ENCODE measurements at regions not wholly inside any gene's neighbourhood (a gene's known extent, or its start where the extent isn't known, plus 50 kb on each side); places are given as distances from the start of the nearest gene placed in this dataset.
"Not testable (repeated sequence)": the region's sequence is repeated elsewhere in the genome, so short reads cannot be mapped to it uniquely, and the experiment has no call there.

DNA sequence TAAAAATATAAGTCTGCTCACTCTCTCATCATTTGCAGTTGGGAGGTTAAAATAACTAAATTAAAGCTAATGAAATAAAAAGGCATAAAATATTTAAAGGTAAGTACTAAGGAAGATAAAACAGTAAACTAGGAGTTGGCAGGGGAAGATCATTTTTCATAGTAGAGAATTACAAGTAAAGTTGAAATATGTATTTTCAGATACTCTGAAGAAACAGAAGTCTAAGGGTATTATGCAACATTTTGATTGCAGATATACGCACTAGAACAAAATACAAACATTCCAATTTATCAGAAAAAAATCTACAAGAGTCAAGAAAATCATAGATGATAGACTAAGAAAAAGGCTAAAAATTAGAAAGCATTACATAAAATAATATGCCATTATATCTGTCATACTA lies 167.6 kb upstream of the CTAGE1 start:
- TF ChIP-seq, protein P1, sequence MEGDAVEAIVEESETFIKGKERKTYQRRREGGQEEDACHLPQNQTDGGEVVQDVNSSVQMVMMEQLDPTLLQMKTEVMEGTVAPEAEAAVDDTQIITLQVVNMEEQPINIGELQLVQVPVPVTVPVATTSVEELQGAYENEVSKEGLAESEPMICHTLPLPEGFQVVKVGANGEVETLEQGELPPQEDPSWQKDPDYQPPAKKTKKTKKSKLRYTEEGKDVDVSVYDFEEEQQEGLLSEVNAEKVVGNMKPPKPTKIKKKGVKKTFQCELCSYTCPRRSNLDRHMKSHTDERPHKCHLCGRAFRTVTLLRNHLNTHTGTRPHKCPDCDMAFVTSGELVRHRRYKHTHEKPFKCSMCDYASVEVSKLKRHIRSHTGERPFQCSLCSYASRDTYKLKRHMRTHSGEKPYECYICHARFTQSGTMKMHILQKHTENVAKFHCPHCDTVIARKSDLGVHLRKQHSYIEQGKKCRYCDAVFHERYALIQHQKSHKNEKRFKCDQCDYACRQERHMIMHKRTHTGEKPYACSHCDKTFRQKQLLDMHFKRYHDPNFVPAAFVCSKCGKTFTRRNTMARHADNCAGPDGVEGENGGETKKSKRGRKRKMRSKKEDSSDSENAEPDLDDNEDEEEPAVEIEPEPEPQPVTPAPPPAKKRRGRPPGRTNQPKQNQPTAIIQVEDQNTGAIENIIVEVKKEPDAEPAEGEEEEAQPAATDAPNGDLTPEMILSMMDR (IDR thresholded peaks at IDR 0.05; ENCODE audit: extremely low read depth, missing control alignments): no peak
- DNase-seq (ENCODE audit: low spot score): no peak

DNA sequence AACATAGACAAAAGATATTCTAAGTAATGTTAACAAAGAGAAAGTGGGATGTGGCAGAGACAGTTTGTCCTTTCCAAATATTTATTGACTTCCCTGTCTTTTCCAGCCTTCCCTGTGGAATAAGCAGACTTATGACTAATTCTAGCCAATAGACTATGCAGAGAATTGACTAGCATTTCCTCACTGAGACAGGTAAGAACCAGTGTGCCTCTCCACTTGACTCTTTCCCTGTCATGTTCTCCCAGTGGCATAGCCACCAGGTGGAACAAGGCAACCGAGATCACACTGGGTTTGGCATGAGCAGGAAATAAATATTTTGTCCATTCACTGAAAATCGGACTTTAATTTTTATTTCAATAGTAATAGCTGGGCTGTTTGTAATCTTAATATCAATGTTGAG lies 168.1 kb upstream of the CTAGE1 start:
- no peak for DNase-seq (ENCODE audit: low spot score)
- TF ChIP-seq, protein P1 (IDR thresholded peaks at IDR 0.05; ENCODE audit: extremely low read depth, missing control alignments): no peak

DNA sequence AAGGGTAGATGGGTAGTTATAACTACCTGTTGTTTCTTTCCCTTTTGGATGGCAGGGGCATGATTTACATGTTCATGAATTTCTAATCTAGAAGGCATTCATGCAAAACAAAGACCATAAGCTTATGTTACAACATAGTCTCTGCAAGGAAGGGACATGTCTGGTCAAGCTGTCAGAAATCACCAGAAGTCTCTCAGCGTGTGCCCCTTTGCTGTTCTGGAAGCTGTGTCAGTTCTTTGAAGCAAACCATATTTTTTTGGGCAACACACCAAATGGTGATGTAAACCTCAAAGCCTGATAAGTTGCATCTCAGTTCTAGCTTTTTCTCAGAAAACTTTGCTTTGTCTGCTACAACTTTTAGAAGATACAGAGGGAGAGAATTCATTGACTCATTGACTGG lies 173.5 kb upstream of the CTAGE1 start:
- DNase-seq (ENCODE audit: low spot score): no peak
- TF ChIP-seq, protein P1 (IDR thresholded peaks at IDR 0.05; ENCODE audit: extremely low read depth, missing control alignments): no peak

DNA sequence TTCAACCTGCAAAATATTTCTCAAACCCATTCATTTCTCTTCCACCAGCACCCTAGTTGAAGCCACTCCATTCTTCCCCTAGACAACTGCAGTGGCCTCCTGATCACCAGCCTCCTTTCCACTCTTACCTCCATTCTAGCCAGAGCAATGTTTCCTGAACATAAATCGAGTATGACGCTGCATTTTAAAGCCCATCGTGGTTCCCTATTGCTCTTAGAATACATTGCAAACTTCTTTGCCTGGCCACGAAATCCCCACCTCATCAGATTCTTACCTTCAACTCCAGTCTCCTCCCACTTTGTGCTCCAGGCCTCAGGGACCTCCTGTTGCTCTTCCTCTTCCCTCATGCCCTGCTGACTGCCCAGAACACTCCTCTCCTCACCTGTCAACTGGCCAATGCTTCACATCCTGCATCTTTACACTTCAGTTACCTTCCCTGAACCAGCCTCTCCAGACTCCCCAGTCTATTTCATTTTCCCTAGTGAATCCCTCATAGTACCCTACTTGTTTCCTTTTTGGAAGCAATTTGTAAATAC lies 176.5 kb upstream of the CTAGE1 start:
- TF ChIP-seq, protein P1 (IDR thresholded peaks at IDR 0.05; ENCODE audit: extremely low read depth, missing control alignments): no peak
- no peak for DNase-seq (ENCODE audit: low spot score)

DNA sequence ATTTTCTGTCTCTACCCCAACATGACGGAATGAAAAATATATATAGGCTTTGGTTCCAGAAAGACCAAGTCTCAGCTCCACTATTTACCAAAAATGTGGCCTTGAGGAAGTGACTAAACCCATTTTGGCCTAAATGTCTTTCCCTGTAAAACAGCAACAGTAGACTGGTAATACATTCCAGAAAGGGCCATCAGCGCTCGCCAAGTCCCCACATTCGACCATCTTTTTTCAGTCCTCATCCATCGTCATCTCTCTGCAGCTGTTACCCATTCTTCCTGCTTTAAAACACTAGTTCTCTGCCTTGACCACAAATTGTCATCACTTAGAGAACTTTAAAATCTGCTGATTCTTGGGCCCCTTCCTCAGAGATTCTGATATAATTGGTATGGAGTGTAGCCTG lies 183.8 kb upstream of the CTAGE1 start:
- TF ChIP-seq, protein P1 (IDR thresholded peaks at IDR 0.05; ENCODE audit: extremely low read depth, missing control alignments): no peak
- no peak for DNase-seq (ENCODE audit: low spot score)

DNA sequence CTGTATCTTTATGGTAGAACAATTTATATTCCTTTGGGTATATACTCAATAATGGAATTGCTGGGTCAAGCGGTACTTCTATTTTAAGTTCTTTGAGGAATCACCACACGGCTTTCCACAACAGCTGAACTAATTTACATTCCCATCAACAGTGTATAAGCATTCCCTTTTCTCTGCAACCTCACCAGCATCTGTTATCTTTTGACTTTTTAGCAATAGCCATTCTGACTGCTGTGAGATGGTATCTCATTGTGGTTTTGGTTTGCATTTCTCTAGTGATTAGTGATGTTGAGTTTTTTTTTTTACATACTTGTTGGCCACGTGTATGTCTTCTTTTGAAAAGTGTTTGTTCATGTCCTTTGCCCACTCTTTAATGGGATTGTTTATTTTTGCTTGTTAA lies 184.7 kb upstream of the CTAGE1 start:
- not testable (repeated sequence) for DNase-seq (ENCODE audit: low spot score)

DNA sequence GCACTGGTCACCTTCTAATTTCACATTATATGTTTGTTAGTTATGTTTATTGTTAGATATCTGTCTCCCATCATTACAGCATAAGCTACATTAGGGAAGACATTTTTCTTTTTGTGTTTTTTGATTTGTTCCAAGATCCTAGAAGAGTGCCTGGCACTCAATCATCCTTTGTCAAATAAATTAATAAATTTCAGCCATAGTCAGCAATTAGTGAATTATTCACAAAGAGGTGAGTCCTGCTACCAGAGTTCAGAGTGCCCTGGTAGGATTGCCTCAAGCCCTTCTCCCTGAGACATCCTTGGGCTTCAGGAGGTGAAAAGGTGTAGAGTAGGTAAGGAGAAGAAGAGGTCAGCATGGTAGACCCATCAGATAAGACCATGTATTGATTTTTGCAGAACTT lies 186.2 kb upstream of the CTAGE1 start:
- DNase-seq (ENCODE audit: low spot score): no peak
- TF ChIP-seq, protein P1 (IDR thresholded peaks at IDR 0.05; ENCODE audit: extremely low read depth, missing control alignments): no peak

DNA sequence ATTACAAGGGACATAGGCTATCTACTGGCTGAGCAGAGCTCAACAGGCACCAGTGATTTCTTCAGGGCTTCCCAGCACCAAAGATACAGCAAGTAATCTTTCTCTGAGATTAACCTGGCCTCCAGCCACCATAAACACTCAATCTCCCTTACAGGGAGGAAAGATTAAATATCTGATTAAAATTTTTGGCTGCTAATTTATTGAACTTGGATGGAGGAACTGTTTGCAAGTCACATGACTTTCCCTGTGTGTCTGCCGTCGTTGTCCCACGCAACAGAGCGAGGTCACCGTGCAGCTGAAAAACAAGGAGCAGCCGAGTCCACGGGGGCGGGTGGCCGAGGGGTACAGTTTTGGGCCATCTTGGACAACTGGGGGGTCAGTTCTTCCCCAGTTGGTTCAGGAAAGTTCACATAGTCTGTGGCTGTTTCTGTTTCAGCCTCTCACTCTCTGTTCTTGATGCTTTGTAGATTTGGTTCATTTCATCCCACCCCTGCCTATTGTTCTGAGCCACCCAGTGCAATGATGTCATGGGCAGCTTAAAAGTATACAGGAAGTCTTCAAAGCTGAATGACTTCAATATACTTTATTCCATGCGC lies 186.8 kb upstream of the CTAGE1 start:
- DNase-seq (ENCODE audit: low spot score): no peak
- TF ChIP-seq, protein P1 (IDR thresholded peaks at IDR 0.05; ENCODE audit: extremely low read depth, missing control alignments): no peak

Measured in GM20000 (cell line).